KBM-7 (cell line): ENCODE measurements at regions not wholly inside any gene's neighbourhood (a gene's known extent, or its start where the extent isn't known, plus 50 kb on each side); places are given as distances from the start of the nearest gene placed in this dataset.
A peak's percentile ranks its signal among the peaks of the same experiment; 100 is the strongest.
"Not testable (repeated sequence)": the region's sequence is repeated elsewhere in the genome, so short reads cannot be mapped to it uniquely, and the experiment has no call there.

Experiments used
- DNase-seq: peaks from one replicate; pipeline ENCODE4 v3.0.0-alpha.2; 2015
- in situ Hi-C: fragments of 300-500 bp; cut with MboI; formaldehyde crosslinking; loops from 2 replicates; pipeline ENCODE4 v1.14.3; 2020; ENCODE audit warnings: low sequenced_read_pairs, low pct_unique_long_range_greater_than_20kb, mixed read lengths

GRCh38 chr2:8142461-8142860 is 539.4 kb upstream of the ID2 start:
- no peak for DNase-seq
- in situ Hi-C loops: no loop called here

GRCh38 chr2:8144131-8144631 is 537.7 kb upstream of the ID2 start:
- in situ Hi-C loops: no loop called here
- DNase-seq: no peak

GRCh38 chr2:8144785-8145184 is 537.1 kb upstream of the ID2 start:
- DNase-seq: no peak
- in situ Hi-C loops: no loop called here

- DNase-seq: peak; percentile 42
- in situ Hi-C loops: not testable (repeated sequence)
Observed at GRCh38 chr2:8145375-8145774, 536.5 kb upstream of the ID2 start.

GRCh38 chr2:8146132-8147005 is 535.5 kb upstream of the ID2 start:
- no peak for DNase-seq
- in situ Hi-C loops: no loop called here

- in situ Hi-C loops: no loop called here
- DNase-seq: no peak
Observed at GRCh38 chr2:8148260-8149006, 533.4 kb upstream of the ID2 start.

- in situ Hi-C loops: no loop called here
- no peak for DNase-seq
Observed at GRCh38 chr2:8149007-8149405, 532.9 kb upstream of the ID2 start.

- DNase-seq: no peak
- in situ Hi-C loops: no loop called here
Observed at GRCh38 chr2:8149985-8150539, 531.8 kb upstream of the ID2 start.

GRCh38 chr2:8151888-8152287 is 530.0 kb upstream of the ID2 start:
- in situ Hi-C loops: no loop called here
- no peak for DNase-seq

GRCh38 chr2:8152392-8153257 is 529.2 kb upstream of the ID2 start:
- no peak for DNase-seq
- in situ Hi-C loops: no loop called here

GRCh38 chr2:8153258-8153718 is 528.6 kb upstream of the ID2 start:
- DNase-seq: no peak
- in situ Hi-C loops: no loop called here

- in situ Hi-C loops: no loop called here
- DNase-seq: peak; percentile 22
Observed at GRCh38 chr2:8154270-8154669, 527.6 kb upstream of the ID2 start.

GRCh38 chr2:8154936-8155335 is 526.9 kb upstream of the ID2 start:
- no peak for DNase-seq
- in situ Hi-C loops: no loop called here

GRCh38 chr2:8157621-8158430 is 524.0 kb upstream of the ID2 start:
- in situ Hi-C loops: no loop called here
- no peak for DNase-seq

- in situ Hi-C loops: no loop called here
- no peak for DNase-seq
Observed at GRCh38 chr2:8158711-8159110, 523.1 kb upstream of the ID2 start.

GRCh38 chr2:8159211-8159965 is 522.5 kb upstream of the ID2 start:
- in situ Hi-C loops: no loop called here
- no peak for DNase-seq

GRCh38 chr2:8159966-8160603 is 521.8 kb upstream of the ID2 start:
- DNase-seq: no peak
- in situ Hi-C loops: no loop called here
